ENCODE measurements at regions not wholly inside any gene's neighbourhood (a gene's known extent, or its start where the extent isn't known, plus 50 kb on each side); places are given as distances from the start of the nearest gene placed in this dataset.

- Histone ChIP-seq H3K27me3 (ENCODE audit: low read depth) (peaks cover 4% of the 10 kb centered on the region), H3K4me3 (no peak overlapping the region), H3K36me3 (no peaks in the 10 kb centered on the region), H3K9me3 (replicated peaks) (no peaks in the 10 kb centered on the region), H3K4me1 (no peaks in the 10 kb centered on the region), H3K27ac (replicated peaks) (no peak overlapping the region)
- intact Hi-C loops (cut with micrococcal nuclease) = no loop called here
- no peak for DNase-seq
- TF ChIP-seq, protein P1, sequence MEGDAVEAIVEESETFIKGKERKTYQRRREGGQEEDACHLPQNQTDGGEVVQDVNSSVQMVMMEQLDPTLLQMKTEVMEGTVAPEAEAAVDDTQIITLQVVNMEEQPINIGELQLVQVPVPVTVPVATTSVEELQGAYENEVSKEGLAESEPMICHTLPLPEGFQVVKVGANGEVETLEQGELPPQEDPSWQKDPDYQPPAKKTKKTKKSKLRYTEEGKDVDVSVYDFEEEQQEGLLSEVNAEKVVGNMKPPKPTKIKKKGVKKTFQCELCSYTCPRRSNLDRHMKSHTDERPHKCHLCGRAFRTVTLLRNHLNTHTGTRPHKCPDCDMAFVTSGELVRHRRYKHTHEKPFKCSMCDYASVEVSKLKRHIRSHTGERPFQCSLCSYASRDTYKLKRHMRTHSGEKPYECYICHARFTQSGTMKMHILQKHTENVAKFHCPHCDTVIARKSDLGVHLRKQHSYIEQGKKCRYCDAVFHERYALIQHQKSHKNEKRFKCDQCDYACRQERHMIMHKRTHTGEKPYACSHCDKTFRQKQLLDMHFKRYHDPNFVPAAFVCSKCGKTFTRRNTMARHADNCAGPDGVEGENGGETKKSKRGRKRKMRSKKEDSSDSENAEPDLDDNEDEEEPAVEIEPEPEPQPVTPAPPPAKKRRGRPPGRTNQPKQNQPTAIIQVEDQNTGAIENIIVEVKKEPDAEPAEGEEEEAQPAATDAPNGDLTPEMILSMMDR (IDR thresholded peaks at IDR 0.05; ENCODE audit: borderline replicate concordance) = no peak
Observed at GRCh38 chr6:78513856-78514255, 353.5 kb upstream of the IRAK1BP1 start.

GRCh38 chr6:78515271-78515670 lies 352.1 kb upstream of the IRAK1BP1 start:
- Histone ChIP-seq H3K9me3 (replicated peaks) (no peaks in the 10 kb centered on the region), H3K4me1 (no peaks in the 10 kb centered on the region), H3K27me3 (ENCODE audit: low read depth) (peaks cover 4% of the 10 kb centered on the region), H3K27ac (replicated peaks) (no peak overlapping the region), H3K4me3 (no peak overlapping the region), H3K36me3 (no peaks in the 10 kb centered on the region)
- intact Hi-C loops (cut with micrococcal nuclease) = no loop called here
- DNase-seq = no peak
- TF ChIP-seq, protein P1 (IDR thresholded peaks at IDR 0.05; ENCODE audit: borderline replicate concordance) = no peak

- intact Hi-C loops (cut with micrococcal nuclease) = no loop called here
- H3K27me3 ChIP-seq (ENCODE audit: low read depth) = peaks cover 4% of the 10 kb centered on the region
- H3K9me3 ChIP-seq (replicated peaks) = no peaks in the 10 kb centered on the region
- TF ChIP-seq, protein P1 (IDR thresholded peaks at IDR 0.05; ENCODE audit: borderline replicate concordance) = no peak
- H3K36me3 ChIP-seq = no peaks in the 10 kb centered on the region
- H3K4me1 ChIP-seq = no peaks in the 10 kb centered on the region
- no peak for DNase-seq
- H3K4me3 ChIP-seq = no peak overlapping the region
- no peak overlapping the region for H3K27ac ChIP-seq (replicated peaks)
Observed at GRCh38 chr6:78517399-78517798, 350.0 kb upstream of the IRAK1BP1 start.

DNA sequence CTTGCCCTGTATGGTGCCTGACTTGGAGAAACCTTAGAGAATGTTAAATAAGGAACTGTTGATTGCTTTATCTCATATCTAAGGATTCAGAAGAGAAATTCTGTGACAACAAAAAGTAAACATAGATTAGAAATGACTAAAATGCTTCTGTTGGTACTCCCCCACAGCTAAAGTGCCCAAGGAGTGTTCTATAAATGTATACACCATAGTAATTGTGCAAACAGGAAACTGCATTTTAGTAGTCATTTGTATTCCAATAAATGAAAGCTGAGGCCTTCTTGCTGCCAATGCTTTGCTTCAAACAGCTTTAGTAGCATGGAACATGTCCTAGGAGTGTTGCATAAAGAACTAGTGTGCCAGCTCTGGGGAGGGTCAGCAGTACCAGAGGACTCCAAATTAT lies 343.7 kb upstream of the IRAK1BP1 start:
- Histone ChIP-seq H3K9me3 (replicated peaks) (no peaks in the 10 kb centered on the region), H3K4me3 (no peak overlapping the region), H3K27ac (replicated peaks) (no peak overlapping the region), H3K4me1 (no peaks in the 10 kb centered on the region), H3K36me3 (no peaks in the 10 kb centered on the region), H3K27me3 (ENCODE audit: low read depth) (no peaks in the 10 kb centered on the region)
- intact Hi-C loops (cut with micrococcal nuclease) = no loop called here
- TF ChIP-seq, protein P1 (IDR thresholded peaks at IDR 0.05; ENCODE audit: borderline replicate concordance) = no peak
- no peak for DNase-seq

DNA sequence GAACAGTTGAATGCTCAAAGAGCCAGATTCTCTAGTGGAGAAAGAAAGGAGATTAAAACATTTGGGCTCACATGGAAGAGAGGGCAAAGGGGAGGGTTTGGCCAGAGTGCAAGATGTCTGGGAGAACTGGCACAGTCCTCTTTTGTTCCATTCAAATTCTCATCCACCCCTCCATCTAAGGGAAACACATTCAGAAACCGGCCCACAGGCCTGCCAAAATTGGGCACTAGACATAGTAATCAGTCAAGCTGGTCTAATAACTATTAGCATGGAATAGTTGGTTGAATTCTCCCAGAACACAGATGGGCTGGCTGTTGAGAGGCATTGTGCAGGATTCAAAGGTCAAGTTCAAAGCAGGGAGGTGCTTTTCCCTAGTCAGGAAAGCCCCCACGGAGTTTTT lies 341.4 kb upstream of the IRAK1BP1 start:
- no peaks in the 10 kb centered on the region for H3K9me3 ChIP-seq (replicated peaks)
- no peaks in the 10 kb centered on the region for H3K36me3 ChIP-seq
- DNase-seq = no peak
- intact Hi-C loops (cut with micrococcal nuclease) = no loop called here
- H3K27me3 ChIP-seq (ENCODE audit: low read depth) = no peaks in the 10 kb centered on the region
- no peak overlapping the region for H3K27ac ChIP-seq (replicated peaks)
- H3K4me3 ChIP-seq = no peak overlapping the region
- no peaks in the 10 kb centered on the region for H3K4me1 ChIP-seq
- TF ChIP-seq, protein P1 (IDR thresholded peaks at IDR 0.05; ENCODE audit: borderline replicate concordance) = no peak

DNA sequence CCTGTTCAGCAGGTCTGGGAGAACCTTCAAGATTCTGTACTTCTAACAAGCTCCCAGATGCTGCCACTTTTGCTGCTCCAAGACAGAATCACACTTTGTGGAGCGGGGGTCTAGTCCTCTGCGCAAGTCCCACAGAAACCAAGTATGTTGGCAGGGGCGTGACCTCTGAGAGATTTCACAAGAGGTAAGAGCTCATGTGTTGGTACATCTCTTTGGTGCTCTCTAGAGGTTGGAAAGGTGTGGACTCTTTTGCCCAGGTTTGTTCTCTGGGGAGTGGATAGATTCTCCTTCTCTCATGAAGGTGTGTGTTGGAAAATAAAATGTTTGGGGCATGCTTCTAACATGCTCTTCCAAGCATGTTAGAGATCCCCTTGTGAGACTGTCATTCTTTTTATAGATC lies 340.9 kb upstream of the IRAK1BP1 start:
- no peaks in the 10 kb centered on the region for H3K4me1 ChIP-seq
- TF ChIP-seq, protein P1 (IDR thresholded peaks at IDR 0.05; ENCODE audit: borderline replicate concordance) = no peak
- no peaks in the 10 kb centered on the region for H3K36me3 ChIP-seq
- H3K27ac ChIP-seq (replicated peaks) = no peak overlapping the region
- no peaks in the 10 kb centered on the region for H3K27me3 ChIP-seq (ENCODE audit: low read depth)
- intact Hi-C loops (cut with micrococcal nuclease) = no loop called here
- DNase-seq = no peak
- H3K9me3 ChIP-seq (replicated peaks) = no peaks in the 10 kb centered on the region
- no peak overlapping the region for H3K4me3 ChIP-seq

Measured in left ventricle myocardium inferior (tissue), 1 donor.